ENCODE measurements at regions not wholly inside any gene's neighbourhood (a gene's known extent, or its start where the extent isn't known, plus 50 kb on each side); places are given as distances from the start of the nearest gene placed in this dataset.
A peak's percentile ranks its signal among the peaks of the same experiment; 100 is the strongest.

DNA sequence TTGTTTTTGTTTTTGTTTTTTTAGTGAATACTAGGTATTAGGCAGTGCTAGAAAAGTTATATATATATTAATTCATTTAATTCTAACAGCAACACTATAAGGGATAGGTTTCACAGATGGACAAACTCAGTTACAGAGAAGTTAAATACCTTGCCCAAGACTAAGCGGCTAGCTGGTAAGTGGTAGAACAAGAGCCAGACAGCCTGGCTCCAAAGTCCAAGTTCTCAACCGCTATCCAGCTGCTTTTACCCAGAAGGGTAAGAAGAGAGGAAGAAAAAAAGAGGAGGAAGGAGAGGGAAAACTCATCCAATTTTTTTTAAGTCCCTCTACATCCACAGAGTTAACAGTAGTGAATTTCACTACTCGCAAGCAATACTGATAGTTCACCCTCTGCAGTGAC lies 217.0 kb downstream of the SPRY2 start (continued):
- TF ChIP-seq RB1 (IDR thresholded peaks at IDR 0.05; ENCODE audit: borderline replicate concordance): no peak

DNA sequence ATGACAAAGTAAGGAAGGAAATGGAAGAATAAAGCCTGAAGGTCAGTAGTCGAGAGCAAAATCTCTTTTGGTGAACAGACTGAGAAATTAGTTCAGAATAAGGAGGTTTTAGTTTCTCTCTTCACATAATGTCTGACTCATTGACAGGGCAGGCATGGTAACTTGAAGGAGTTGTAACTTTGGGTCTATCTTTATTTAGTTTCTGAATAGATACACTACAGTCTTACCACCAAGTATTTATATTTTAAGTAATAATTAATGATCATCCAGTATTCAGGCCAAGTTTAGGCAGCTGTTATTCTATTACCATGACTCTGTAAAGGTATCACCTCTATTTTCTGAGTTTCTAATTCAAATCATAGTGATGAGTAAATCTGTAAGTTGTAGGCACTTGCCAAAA lies 219.9 kb downstream of the SPRY2 start:
- RAD21 ChIA-PET (ENCODE audit: unreplicated experiment): interaction anchor here (1.2 to 1.5 kb wide), 2 partner anchors 72 to 345 kb away, joined by 3 to 5 read pairs; no protein-coding TSS in a partner anchor
- FAIRE-seq (no peak), ATAC-seq (peak; percentile 84), DNase-seq (ENCODE audit: low read depth, low spot score) (no peak)
- Histone ChIP-seq H3K27me3 (replicated peaks in 1 of 2; ENCODE audit: control insufficient read depth in 2 of 2, insufficient read depth in 2 of 2, low read length in 1 of 2) (no peaks in the 10 kb centered on the region), H3K9ac (ENCODE audit: control insufficient read depth, insufficient read depth, low read length) (no peak overlapping the region), H3K79me2 (ENCODE audit: control insufficient read depth, insufficient read depth, low read length) (no peaks in the 10 kb centered on the region), H3K4me2 (ENCODE audit: control insufficient read depth, insufficient read depth) (no peak overlapping the region), H3K9me3 (replicated peaks; ENCODE audit: control insufficient read depth, insufficient read depth, low read length) (no peaks in the 10 kb centered on the region), H4K20me1 (ENCODE audit: control insufficient read depth, insufficient read depth) (no peaks in the 10 kb centered on the region), H3K36me3 (ENCODE audit: control insufficient read depth in 2 of 2, insufficient read depth in 2 of 2, low read length in 1 of 2) (no peaks in the 10 kb centered on the region), H3K4me1 (ENCODE audit: control insufficient read depth, insufficient read depth, low read length) (no peaks in the 10 kb centered on the region), H2AFZ (ENCODE audit: control insufficient read depth, low read depth, low read length) (no peak overlapping the region), H3K4me3 (no peak overlapping the region), H3K27ac (ENCODE audit: control insufficient read depth, insufficient read depth) (no peak overlapping the region)
- 0% methylated on average over 1 of the region's 1 CpG for WGBS (ENCODE audit: insufficient coverage, insufficient replicate concordance, low lambda C conversion rate, missing lambda C conversion rate)
- POLR2A ChIA-PET: no interaction called here
- intact Hi-C loops (cut with micrococcal nuclease; ENCODE audit: unreplicated experiment): loop anchor here (5.0 kb wide), 1 partner anchor 221 kb away; the partner anchor contains the start of gene SPRY2
- TF ChIP-seq MXI1 (IDR thresholded peaks at IDR 0.05; ENCODE audit: low read depth, low read length): no peak
- no peak for TF ChIP-seq ZNF622 (IDR thresholded peaks at IDR 0.05)
- TF ChIP-seq, protein P1, sequence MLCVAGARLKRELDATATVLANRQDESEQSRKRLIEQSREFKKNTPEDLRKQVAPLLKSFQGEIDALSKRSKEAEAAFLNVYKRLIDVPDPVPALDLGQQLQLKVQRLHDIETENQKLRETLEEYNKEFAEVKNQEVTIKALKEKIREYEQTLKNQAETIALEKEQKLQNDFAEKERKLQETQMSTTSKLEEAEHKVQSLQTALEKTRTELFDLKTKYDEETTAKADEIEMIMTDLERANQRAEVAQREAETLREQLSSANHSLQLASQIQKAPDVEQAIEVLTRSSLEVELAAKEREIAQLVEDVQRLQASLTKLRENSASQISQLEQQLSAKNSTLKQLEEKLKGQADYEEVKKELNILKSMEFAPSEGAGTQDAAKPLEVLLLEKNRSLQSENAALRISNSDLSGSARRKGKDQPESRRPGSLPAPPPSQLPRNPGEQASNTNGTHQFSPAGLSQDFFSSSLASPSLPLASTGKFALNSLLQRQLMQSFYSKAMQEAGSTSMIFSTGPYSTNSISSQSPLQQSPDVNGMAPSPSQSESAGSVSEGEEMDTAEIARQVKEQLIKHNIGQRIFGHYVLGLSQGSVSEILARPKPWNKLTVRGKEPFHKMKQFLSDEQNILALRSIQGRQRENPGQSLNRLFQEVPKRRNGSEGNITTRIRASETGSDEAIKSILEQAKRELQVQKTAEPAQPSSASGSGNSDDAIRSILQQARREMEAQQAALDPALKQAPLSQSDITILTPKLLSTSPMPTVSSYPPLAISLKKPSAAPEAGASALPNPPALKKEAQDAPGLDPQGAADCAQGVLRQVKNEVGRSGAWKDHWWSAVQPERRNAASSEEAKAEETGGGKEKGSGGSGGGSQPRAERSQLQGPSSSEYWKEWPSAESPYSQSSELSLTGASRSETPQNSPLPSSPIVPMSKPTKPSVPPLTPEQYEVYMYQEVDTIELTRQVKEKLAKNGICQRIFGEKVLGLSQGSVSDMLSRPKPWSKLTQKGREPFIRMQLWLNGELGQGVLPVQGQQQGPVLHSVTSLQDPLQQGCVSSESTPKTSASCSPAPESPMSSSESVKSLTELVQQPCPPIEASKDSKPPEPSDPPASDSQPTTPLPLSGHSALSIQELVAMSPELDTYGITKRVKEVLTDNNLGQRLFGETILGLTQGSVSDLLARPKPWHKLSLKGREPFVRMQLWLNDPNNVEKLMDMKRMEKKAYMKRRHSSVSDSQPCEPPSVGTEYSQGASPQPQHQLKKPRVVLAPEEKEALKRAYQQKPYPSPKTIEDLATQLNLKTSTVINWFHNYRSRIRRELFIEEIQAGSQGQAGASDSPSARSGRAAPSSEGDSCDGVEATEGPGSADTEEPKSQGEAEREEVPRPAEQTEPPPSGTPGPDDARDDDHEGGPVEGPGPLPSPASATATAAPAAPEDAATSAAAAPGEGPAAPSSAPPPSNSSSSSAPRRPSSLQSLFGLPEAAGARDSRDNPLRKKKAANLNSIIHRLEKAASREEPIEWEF (IDR thresholded peaks at IDR 0.05; ENCODE audit: insufficient replicate concordance, low read depth, low read length): no peak
- no peak for TF ChIP-seq ESRRA (IDR thresholded peaks at IDR 0.05; ENCODE audit: low read length)
- TF ChIP-seq, protein P2, sequence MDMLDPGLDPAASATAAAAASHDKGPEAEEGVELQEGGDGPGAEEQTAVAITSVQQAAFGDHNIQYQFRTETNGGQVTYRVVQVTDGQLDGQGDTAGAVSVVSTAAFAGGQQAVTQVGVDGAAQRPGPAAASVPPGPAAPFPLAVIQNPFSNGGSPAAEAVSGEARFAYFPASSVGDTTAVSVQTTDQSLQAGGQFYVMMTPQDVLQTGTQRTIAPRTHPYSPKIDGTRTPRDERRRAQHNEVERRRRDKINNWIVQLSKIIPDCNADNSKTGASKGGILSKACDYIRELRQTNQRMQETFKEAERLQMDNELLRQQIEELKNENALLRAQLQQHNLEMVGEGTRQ (IDR thresholded peaks at IDR 0.05; ENCODE audit: borderline replicate concordance, low read depth, low read length): no peak
- TF ChIP-seq, protein P3, sequence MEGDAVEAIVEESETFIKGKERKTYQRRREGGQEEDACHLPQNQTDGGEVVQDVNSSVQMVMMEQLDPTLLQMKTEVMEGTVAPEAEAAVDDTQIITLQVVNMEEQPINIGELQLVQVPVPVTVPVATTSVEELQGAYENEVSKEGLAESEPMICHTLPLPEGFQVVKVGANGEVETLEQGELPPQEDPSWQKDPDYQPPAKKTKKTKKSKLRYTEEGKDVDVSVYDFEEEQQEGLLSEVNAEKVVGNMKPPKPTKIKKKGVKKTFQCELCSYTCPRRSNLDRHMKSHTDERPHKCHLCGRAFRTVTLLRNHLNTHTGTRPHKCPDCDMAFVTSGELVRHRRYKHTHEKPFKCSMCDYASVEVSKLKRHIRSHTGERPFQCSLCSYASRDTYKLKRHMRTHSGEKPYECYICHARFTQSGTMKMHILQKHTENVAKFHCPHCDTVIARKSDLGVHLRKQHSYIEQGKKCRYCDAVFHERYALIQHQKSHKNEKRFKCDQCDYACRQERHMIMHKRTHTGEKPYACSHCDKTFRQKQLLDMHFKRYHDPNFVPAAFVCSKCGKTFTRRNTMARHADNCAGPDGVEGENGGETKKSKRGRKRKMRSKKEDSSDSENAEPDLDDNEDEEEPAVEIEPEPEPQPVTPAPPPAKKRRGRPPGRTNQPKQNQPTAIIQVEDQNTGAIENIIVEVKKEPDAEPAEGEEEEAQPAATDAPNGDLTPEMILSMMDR (IDR thresholded peaks at IDR 0.05 in 2 of 3, conservative IDR thresholded peaks at IDR 0.05 in 1 of 3; ENCODE audit: control insufficient read depth in 2 of 3, extremely low read depth in 1 of 3, insufficient read depth in 1 of 3, low read depth in 3 of 3, low read length in 3 of 3): no peak
- TF ChIP-seq SIX5 (IDR thresholded peaks at IDR 0.05; ENCODE audit: low read depth, low read length, severe bottlenecking): no peak
- TF ChIP-seq PML (IDR thresholded peaks at IDR 0.05; ENCODE audit: low read length): no peak
- TF ChIP-seq IKZF1 (conservative IDR thresholded peaks at IDR 0.05): no peak
- TF ChIP-seq KLF5 (IDR thresholded peaks at IDR 0.05; ENCODE audit: partially characterized antibody): no peak
- TF ChIP-seq, protein P4, sequence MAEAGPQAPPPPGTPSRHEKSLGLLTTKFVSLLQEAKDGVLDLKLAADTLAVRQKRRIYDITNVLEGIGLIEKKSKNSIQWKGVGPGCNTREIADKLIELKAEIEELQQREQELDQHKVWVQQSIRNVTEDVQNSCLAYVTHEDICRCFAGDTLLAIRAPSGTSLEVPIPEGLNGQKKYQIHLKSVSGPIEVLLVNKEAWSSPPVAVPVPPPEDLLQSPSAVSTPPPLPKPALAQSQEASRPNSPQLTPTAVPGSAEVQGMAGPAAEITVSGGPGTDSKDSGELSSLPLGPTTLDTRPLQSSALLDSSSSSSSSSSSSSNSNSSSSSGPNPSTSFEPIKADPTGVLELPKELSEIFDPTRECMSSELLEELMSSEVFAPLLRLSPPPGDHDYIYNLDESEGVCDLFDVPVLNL (IDR thresholded peaks at IDR 0.05; ENCODE audit: low read depth, low read length): no peak
- no peak for TF ChIP-seq NRF1 (conservative IDR thresholded peaks at IDR 0.05; ENCODE audit: low read depth, low read length)
- in situ Hi-C loops (cut with MboI): no loop called here
- BruUV-seq (replicated peaks): no TSS peak
- CTCF ChIA-PET: interaction anchor here (1.0 kb wide), 1 partner anchor 10 kb away, joined by 3 read pairs; no protein-coding TSS in a partner anchor
- SMC1A ChIA-PET (ENCODE audit: uncharacterized antibody, unreplicated experiment): interaction anchor here (0.8 to 4.1 kb wide), 8 partner anchors 12 to 339 kb away, joined by 3 to 27 read pairs (median 3); no protein-coding TSS in a partner anchor

All from GM12878 (cell line).